ENCODE measurements at regions not wholly inside any gene's neighbourhood (a gene's known extent, or its start where the extent isn't known, plus 50 kb on each side); places are given as distances from the start of the nearest gene placed in this dataset.

DNA sequence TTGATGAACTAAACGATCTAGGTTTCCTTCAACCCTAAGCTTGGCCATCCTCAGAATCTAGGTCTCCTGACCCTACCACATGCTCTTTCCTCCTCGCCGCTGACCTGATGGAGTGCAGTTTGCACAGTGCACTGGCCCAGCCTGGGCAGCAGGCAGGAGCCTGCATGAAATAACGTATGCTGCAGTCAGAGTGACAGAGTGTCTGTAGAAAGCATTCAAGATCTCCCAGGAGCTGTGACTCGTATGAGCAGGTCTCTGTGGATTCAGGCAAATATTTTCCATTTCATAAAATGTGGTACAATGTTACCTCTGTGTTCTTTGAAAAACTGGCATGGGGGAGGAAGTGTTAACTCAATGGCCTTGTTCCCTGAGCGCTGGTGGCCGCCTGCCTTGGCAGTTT is 441.8 kb downstream of the RPS24 start:
- ChIA-PET CTCF (no interaction called here), POLR2A (no interaction called here)
- H3K9me3 Mint-ChIP-seq, result no peaks in the 10 kb centered on the region
- Histone ChIP-seq H3K4me3 (ENCODE audit: low read length) (no peak overlapping the region), H3K27ac (ENCODE audit: low read depth, low read length) (no peak overlapping the region), H3K36me3 (ENCODE audit: control insufficient read depth in 2 of 3, insufficient read depth in 3 of 3, low read length in 3 of 3) (no peaks in the 10 kb centered on the region), H3K27me3 (ENCODE audit: control insufficient read depth in 2 of 2, insufficient read depth in 2 of 2, low read length in 2 of 2) (no peaks in the 10 kb centered on the region), H3K4me1 (ENCODE audit: control insufficient read depth in 2 of 2, insufficient read depth in 2 of 2, low read length in 2 of 2) (no peaks in the 10 kb centered on the region), H3K9me3 (ENCODE audit: control insufficient read depth in 2 of 3, low read length in 3 of 3) (no peaks in the 10 kb centered on the region)
- peaks cover 0 to 10% (median 8%) of the 10 kb centered on the region in 5 donors for H3K27me3 Mint-ChIP-seq
- no peak overlapping the region for H3K4me3 Mint-ChIP-seq
- H3K36me3 Mint-ChIP-seq, result no peaks in the 10 kb centered on the region
- DNase-seq (no peak), ATAC-seq (no peak)
- peaks cover 0 to 1% (median 0%) of the 10 kb centered on the region in 7 donors for H3K4me1 Mint-ChIP-seq
- H3K27ac Mint-ChIP-seq, result no peak overlapping the region
- intact Hi-C loops (cut with micrococcal nuclease), result no loop called here

DNA sequence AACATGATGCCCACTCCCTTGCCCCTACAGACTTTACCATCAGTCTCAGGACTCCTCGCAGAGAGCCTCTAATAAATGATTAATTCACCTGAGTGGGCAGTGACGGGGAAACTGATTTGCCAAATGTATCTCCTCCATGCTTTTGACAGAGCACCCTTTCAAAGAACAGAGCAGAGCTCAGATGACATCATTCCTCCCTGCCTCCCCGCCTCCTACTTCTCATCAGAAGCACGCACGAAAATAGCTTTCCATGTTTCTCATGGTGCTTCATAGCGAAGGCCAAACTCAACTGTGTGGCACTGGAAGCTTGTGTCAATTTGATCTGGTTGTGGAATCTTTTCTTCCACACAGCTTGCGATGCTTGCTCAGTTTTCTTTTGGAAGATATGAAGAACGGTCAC is 442.5 kb downstream of the RPS24 start:
- POLR2A ChIA-PET, result no interaction called here
- Histone ChIP-seq H3K36me3 (ENCODE audit: control insufficient read depth in 2 of 3, insufficient read depth in 3 of 3, low read length in 3 of 3) (no peaks in the 10 kb centered on the region), H3K9me3 (ENCODE audit: control insufficient read depth in 2 of 3, low read length in 3 of 3) (no peaks in the 10 kb centered on the region), H3K27me3 (ENCODE audit: control insufficient read depth in 2 of 2, insufficient read depth in 2 of 2, low read length in 2 of 2) (no peaks in the 10 kb centered on the region), H3K4me3 (ENCODE audit: low read length) (no peak overlapping the region), H3K27ac (ENCODE audit: low read depth, low read length) (no peak overlapping the region), H3K4me1 (ENCODE audit: control insufficient read depth in 2 of 2, insufficient read depth in 2 of 2, low read length in 2 of 2) (no peaks in the 10 kb centered on the region)
- DNase-seq (no peak), ATAC-seq (no peak)
- Mint-ChIP-seq H3K4me3 (no peak overlapping the region), H3K9me3 (peaks cover 0 to 4% (median 0%) of the 10 kb centered on the region in 11 donors), H3K36me3 (no peaks in the 10 kb centered on the region), H3K27me3 (peaks cover 4 to 10% (median 8%) of the 10 kb centered on the region in 5 donors), H3K4me1 (peaks cover 0 to 1% (median 0%) of the 10 kb centered on the region in 7 donors), H3K27ac (no peak overlapping the region)
- intact Hi-C loops (cut with micrococcal nuclease), result no loop called here
- CTCF ChIA-PET, result no interaction called here

DNA sequence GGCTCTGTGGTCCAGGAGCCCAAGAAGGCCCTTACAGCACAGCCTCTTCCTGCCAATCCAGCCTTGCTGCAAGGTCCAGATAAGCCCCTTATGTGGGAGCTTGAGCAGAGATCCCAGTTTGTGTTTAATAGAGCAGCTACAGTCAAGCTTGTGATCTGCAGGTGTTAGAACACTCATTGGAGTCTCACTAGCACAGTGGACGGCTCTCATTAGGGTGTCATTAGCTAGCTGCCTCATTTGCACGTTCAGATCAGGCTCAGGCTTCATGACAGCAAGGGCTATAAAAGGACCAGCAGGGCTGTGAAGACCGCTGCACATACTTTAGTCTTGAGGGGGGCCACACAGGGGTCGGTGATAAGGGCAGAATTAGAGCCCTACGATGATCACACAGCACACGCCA is 443.2 kb downstream of the RPS24 start:
- no peak overlapping the region for H3K27ac ChIP-seq (ENCODE audit: low read depth, low read length)
- Mint-ChIP-seq H3K9me3 (peaks cover 0 to 4% (median 0%) of the 10 kb centered on the region in 11 donors), H3K27me3 (peaks cover 4 to 10% (median 8%) of the 10 kb centered on the region in 5 donors), H3K4me3 (no peak overlapping the region), H3K4me1 (peaks cover 0 to 1% (median 0%) of the 10 kb centered on the region in 7 donors), H3K27ac (no peak overlapping the region), H3K36me3 (no peaks in the 10 kb centered on the region)
- ChIA-PET POLR2A (no interaction called here), CTCF (no interaction called here)
- no peak for ATAC-seq
- no peak for DNase-seq
- intact Hi-C loops (cut with micrococcal nuclease), result no loop called here
- H3K4me1 ChIP-seq (ENCODE audit: control insufficient read depth in 2 of 2, insufficient read depth in 2 of 2, low read length in 2 of 2), result no peaks in the 10 kb centered on the region
- H3K4me3 ChIP-seq (ENCODE audit: low read length), result no peak overlapping the region
- H3K36me3 ChIP-seq (ENCODE audit: control insufficient read depth in 2 of 3, insufficient read depth in 3 of 3, low read length in 3 of 3), result no peaks in the 10 kb centered on the region
- no peaks in the 10 kb centered on the region for H3K27me3 ChIP-seq (ENCODE audit: control insufficient read depth in 2 of 2, insufficient read depth in 2 of 2, low read length in 2 of 2)
- no peaks in the 10 kb centered on the region for H3K9me3 ChIP-seq (ENCODE audit: control insufficient read depth in 2 of 3, low read length in 3 of 3)

DNA sequence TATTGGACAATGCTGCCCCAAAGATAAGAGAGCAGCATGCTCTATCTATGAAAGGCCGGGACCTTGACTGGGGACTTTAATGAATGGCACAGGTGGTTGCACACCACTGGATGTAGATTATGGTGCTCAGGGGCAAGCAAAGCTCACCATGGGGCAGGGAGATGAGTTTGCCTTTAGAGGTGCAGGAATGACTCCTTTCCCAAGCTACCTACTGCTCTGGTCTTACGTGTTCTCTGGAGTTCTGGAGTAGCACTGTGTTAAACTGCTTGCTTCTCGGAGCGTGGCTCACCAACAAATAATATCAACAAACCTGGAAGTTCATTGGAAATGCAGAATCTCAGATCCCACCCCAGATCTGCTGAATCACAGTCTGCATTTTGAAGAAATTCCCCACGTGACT is 445.3 kb downstream of the RPS24 start:
- intact Hi-C loops (cut with micrococcal nuclease), result no loop called here
- Mint-ChIP-seq H3K36me3 (no peaks in the 10 kb centered on the region), H3K27me3 (peaks cover 8 to 13% (median 10%) of the 10 kb centered on the region in 5 donors), H3K9me3 (peaks cover 0 to 4% (median 0%) of the 10 kb centered on the region in 11 donors), H3K27ac (no peak overlapping the region), H3K4me1 (peaks cover 0 to 1% (median 0%) of the 10 kb centered on the region in 7 donors), H3K4me3 (no peak overlapping the region)
- no peaks in the 10 kb centered on the region for H3K36me3 ChIP-seq (ENCODE audit: control insufficient read depth in 2 of 3, insufficient read depth in 3 of 3, low read length in 3 of 3)
- DNase-seq (no peak), ATAC-seq (no peak)
- ChIA-PET CTCF (no interaction called here), POLR2A (no interaction called here)
- H3K27ac ChIP-seq (ENCODE audit: low read depth, low read length), result no peak overlapping the region
- H3K4me1 ChIP-seq (ENCODE audit: control insufficient read depth in 2 of 2, insufficient read depth in 2 of 2, low read length in 2 of 2), result no peaks in the 10 kb centered on the region
- no peaks in the 10 kb centered on the region for H3K9me3 ChIP-seq (ENCODE audit: control insufficient read depth in 2 of 3, low read length in 3 of 3)
- H3K27me3 ChIP-seq (ENCODE audit: control insufficient read depth in 2 of 2, insufficient read depth in 2 of 2, low read length in 2 of 2), result no peaks in the 10 kb centered on the region
- H3K4me3 ChIP-seq (ENCODE audit: low read length), result no peak overlapping the region

DNA sequence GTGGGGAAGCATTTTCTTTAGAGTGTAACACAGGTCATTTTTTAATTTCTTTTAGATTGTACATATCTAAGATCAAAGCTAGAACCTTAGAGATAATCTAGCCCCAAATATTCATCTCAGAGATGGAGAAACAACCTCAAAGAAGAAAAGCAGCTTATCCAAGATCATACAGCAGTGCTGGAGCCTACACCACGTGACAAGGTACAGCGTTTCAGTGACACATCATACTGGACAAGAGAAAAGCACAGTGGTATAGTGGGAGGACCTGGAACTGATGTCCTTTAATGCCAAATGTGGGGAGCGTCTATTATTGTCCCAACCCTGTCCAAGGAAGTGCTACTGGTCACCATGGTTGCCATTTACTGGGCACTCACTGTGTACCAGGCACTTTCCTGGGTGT is 445.8 kb downstream of the RPS24 start:
- Mint-ChIP-seq H3K4me3 (no peak overlapping the region), H3K36me3 (no peaks in the 10 kb centered on the region), H3K4me1 (peaks cover 0 to 1% (median 0%) of the 10 kb centered on the region in 7 donors), H3K27me3 (peaks cover 9 to 13% (median 10%) of the 10 kb centered on the region in 5 donors), H3K27ac (no peak overlapping the region), H3K9me3 (peaks cover 0 to 4% (median 0%) of the 10 kb centered on the region in 11 donors)
- Histone ChIP-seq H3K4me3 (ENCODE audit: low read length) (no peak overlapping the region), H3K27me3 (ENCODE audit: control insufficient read depth in 2 of 2, insufficient read depth in 2 of 2, low read length in 2 of 2) (no peaks in the 10 kb centered on the region), H3K36me3 (ENCODE audit: control insufficient read depth in 2 of 3, insufficient read depth in 3 of 3, low read length in 3 of 3) (no peaks in the 10 kb centered on the region), H3K27ac (ENCODE audit: low read depth, low read length) (no peak overlapping the region), H3K9me3 (ENCODE audit: control insufficient read depth in 2 of 3, low read length in 3 of 3) (no peaks in the 10 kb centered on the region), H3K4me1 (ENCODE audit: control insufficient read depth in 2 of 2, insufficient read depth in 2 of 2, low read length in 2 of 2) (no peaks in the 10 kb centered on the region)
- DNase-seq (no peak), ATAC-seq (no peak)
- intact Hi-C loops (cut with micrococcal nuclease), result no loop called here
- ChIA-PET CTCF (no interaction called here), POLR2A (no interaction called here)

DNA sequence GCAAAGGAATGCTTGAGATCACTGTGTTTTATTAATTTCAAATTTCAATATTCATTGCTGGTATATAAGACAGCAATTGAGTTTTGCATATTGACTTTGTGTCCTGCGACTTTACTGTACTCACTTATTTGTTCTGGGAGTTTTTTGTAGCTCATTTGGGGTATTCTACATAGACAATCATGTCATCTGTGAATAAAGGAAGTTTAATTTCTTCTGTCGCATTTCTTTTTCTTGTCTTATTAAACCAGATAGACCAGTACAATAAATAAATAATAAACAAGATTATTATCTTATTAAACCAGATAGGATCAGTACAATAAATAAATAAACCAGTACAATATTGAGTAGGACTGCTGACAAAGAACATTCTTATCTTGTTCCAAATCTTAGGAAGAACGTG is 448.2 kb downstream of the RPS24 start:
- Histone ChIP-seq H3K9me3 (ENCODE audit: control insufficient read depth in 2 of 3, low read length in 3 of 3) (no peaks in the 10 kb centered on the region), H3K4me3 (ENCODE audit: low read length) (no peak overlapping the region), H3K27me3 (ENCODE audit: control insufficient read depth in 2 of 2, insufficient read depth in 2 of 2, low read length in 2 of 2) (no peaks in the 10 kb centered on the region), H3K4me1 (ENCODE audit: control insufficient read depth in 2 of 2, insufficient read depth in 2 of 2, low read length in 2 of 2) (no peaks in the 10 kb centered on the region), H3K36me3 (ENCODE audit: control insufficient read depth in 2 of 3, insufficient read depth in 3 of 3, low read length in 3 of 3) (no peaks in the 10 kb centered on the region), H3K27ac (ENCODE audit: low read depth, low read length) (no peak overlapping the region)
- CTCF ChIA-PET, result no interaction called here
- POLR2A ChIA-PET, result no interaction called here
- intact Hi-C loops (cut with micrococcal nuclease), result no loop called here
- no peak for DNase-seq
- Mint-ChIP-seq H3K27me3 (peaks cover 12 to 24% (median 15%) of the 10 kb centered on the region in 5 donors), H3K36me3 (no peaks in the 10 kb centered on the region), H3K27ac (no peak overlapping the region), H3K4me3 (no peak overlapping the region), H3K9me3 (peaks cover 0 to 4% (median 0%) of the 10 kb centered on the region in 11 donors), H3K4me1 (peaks cover 0 to 2% (median 0%) of the 10 kb centered on the region in 7 donors)
- no peak for ATAC-seq

DNA sequence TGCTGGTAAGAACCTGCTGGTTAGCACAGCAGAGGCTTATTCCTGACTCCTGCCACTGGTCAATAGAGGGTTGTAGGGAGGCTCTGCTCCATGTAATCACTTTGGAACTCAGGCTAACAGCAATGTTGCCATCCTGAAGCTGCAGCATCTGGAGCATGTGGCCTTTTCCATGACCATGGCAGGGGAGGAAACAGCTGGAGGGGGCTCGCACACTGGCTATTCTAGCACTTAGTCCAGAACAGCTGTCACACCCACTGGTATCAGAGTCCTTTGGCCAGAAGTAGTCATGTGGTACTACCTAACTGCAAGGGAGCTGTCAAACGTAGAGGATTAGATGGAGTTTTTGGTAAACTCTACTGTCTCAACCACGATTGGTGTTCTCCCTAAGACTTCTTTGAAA is 450.0 kb downstream of the RPS24 start:
- Histone ChIP-seq H3K27me3 (ENCODE audit: control insufficient read depth in 2 of 2, insufficient read depth in 2 of 2, low read length in 2 of 2) (no peaks in the 10 kb centered on the region), H3K27ac (ENCODE audit: low read depth, low read length) (no peak overlapping the region), H3K9me3 (ENCODE audit: control insufficient read depth in 2 of 3, low read length in 3 of 3) (no peaks in the 10 kb centered on the region), H3K36me3 (ENCODE audit: control insufficient read depth in 2 of 3, insufficient read depth in 3 of 3, low read length in 3 of 3) (no peaks in the 10 kb centered on the region), H3K4me3 (ENCODE audit: low read length) (no peak overlapping the region), H3K4me1 (ENCODE audit: control insufficient read depth in 2 of 2, insufficient read depth in 2 of 2, low read length in 2 of 2) (no peaks in the 10 kb centered on the region)
- intact Hi-C loops (cut with micrococcal nuclease), result no loop called here
- Mint-ChIP-seq H3K27me3 (peaks cover 14 to 27% (median 18%) of the 10 kb centered on the region in 5 donors), H3K9me3 (peaks cover 0 to 4% (median under 1%) of the 10 kb centered on the region in 11 donors), H3K36me3 (no peaks in the 10 kb centered on the region), H3K4me1 (peaks cover 0 to 2% (median 0%) of the 10 kb centered on the region in 7 donors), H3K27ac (no peak overlapping the region), H3K4me3 (no peak overlapping the region)
- DNase-seq, result no peak
- ATAC-seq, result no peak
- ChIA-PET POLR2A (no interaction called here), CTCF (no interaction called here)

All from naive thymus-derived CD4-positive, alpha-beta T cell (primary cell).